Breast epithelium (tissue), 4 donors: ENCODE measurements at regions not wholly inside any gene's neighbourhood (a gene's known extent, or its start where the extent isn't known, plus 50 kb on each side); places are given as distances from the start of the nearest gene placed in this dataset.

Source experiments
- DNase-seq, 2 donors: peaks; one replicate each; pipeline ENCODE4 v3.0.0-alpha.2; 2019; ENCODE audit warnings: low spot score in 2 of 2
- H3K27ac ChIP-seq, 2 donors: fragments of 200-600 bp; sonication (generic) in 1 of 2; one replicate each; pipeline ENCODE4 v1.5.1; 2016 to 2019; ENCODE audit warnings: mild to moderate bottlenecking in 1 of 2
- H3K27me3 ChIP-seq, 2 donors: fragments of 200-600 bp; sonication (generic) in 1 of 2; one replicate each; pipeline versions ENCODE4 v1.5.1 to v1.6.0; 2017 to 2019; ENCODE audit warnings: control low read depth in 1 of 2, mild to moderate bottlenecking in 1 of 2
- H3K36me3 ChIP-seq: fragments of 200-600 bp; one replicate; pipeline ENCODE4 v1.5.1; 2019
- H3K4me1 ChIP-seq, 2 donors: fragments of 200-600 bp; sonication (generic); one replicate each; pipeline ENCODE4 v1.5.1; 2016 to 2019; ENCODE audit warnings: control low read depth in 1 of 2
- H3K4me3 ChIP-seq, 3 donors: fragments of 200-600 bp; sonication (generic); 1 replicate in 2 of 3; 2 replicates in 1 of 3; pipeline ENCODE4 v1.5.1; 2016 to 2019; ENCODE audit warnings: mild to moderate bottlenecking in 3 of 3, moderate library complexity in 2 of 3
- H3K9me3 ChIP-seq, 2 donors: fragments of 200-600 bp; sonication (generic) in 1 of 2; one replicate each; pipeline ENCODE4 v1.5.1; 2016 to 2019; ENCODE audit warnings: control low read depth in 1 of 2
- POLR2A ChIP-seq: fragments of 450-650 bp; IDR thresholded peaks from one replicate; pipeline ENCODE4 v1.6.1; 2016; ENCODE audit warnings: antibody characterized with exemption, mild to moderate bottlenecking, moderate library complexity
- POLR2AphosphoS5 ChIP-seq, 3 donors: sonication (generic); formaldehyde crosslinking; IDR thresholded peaks; one replicate each; pipeline ENCODE4 v1.6.1; 2017; ENCODE audit warnings: antibody characterized with exemption in 3 of 3
- intact Hi-C: fragments of 100-400 bp; cut with DNase I; formaldehyde crosslinking; loops from one replicate; pipeline ENCODE4 v1.15.1; 2023; ENCODE audit warnings: low total_unique reads
- TF ChIP-seq, protein P1 (sequence below), 3 donors: fragments of 450-650 bp; IDR thresholded peaks; one replicate each; pipeline ENCODE4 v1.5.1; 2016 to 2017; ENCODE audit warnings: antibody characterized with exemption in 3 of 3, mild to moderate bottlenecking in 3 of 3, moderate library complexity in 3 of 3

- Histone ChIP-seq H3K4me1 (no peaks in the 10 kb centered on the region), H3K9me3 (no peaks in the 10 kb centered on the region), H3K36me3 (no peaks in the 10 kb centered on the region), H3K4me3 (peak overlapping the region in 2 of 3 donors; percentile 35 to 54), H3K27me3 (no peaks in the 10 kb centered on the region), H3K27ac (no peak overlapping the region)
- TF ChIP-seq, protein P1, sequence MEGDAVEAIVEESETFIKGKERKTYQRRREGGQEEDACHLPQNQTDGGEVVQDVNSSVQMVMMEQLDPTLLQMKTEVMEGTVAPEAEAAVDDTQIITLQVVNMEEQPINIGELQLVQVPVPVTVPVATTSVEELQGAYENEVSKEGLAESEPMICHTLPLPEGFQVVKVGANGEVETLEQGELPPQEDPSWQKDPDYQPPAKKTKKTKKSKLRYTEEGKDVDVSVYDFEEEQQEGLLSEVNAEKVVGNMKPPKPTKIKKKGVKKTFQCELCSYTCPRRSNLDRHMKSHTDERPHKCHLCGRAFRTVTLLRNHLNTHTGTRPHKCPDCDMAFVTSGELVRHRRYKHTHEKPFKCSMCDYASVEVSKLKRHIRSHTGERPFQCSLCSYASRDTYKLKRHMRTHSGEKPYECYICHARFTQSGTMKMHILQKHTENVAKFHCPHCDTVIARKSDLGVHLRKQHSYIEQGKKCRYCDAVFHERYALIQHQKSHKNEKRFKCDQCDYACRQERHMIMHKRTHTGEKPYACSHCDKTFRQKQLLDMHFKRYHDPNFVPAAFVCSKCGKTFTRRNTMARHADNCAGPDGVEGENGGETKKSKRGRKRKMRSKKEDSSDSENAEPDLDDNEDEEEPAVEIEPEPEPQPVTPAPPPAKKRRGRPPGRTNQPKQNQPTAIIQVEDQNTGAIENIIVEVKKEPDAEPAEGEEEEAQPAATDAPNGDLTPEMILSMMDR (IDR thresholded peaks at IDR 0.05), result no peak
- no peak for TF ChIP-seq POLR2AphosphoS5 (IDR thresholded peaks at IDR 0.05)
- TF ChIP-seq POLR2A, result no peak
- no peak for DNase-seq
- intact Hi-C loops, result no loop called here
Measured at GRCh38 chr15:88989578-88989977, 76.4 kb upstream of the MFGE8 start.

- no peak for DNase-seq
- Histone ChIP-seq H3K27me3 (no peaks in the 10 kb centered on the region), H3K27ac (no peak overlapping the region), H3K4me1 (no peaks in the 10 kb centered on the region), H3K36me3 (no peaks in the 10 kb centered on the region), H3K9me3 (no peaks in the 10 kb centered on the region), H3K4me3 (peak overlapping the region in 2 of 3 donors; percentile 35 to 54)
- intact Hi-C loops, result loop anchor here (10.0 kb wide), 1 partner anchor 1455 kb away; no protein-coding TSS in a partner anchor
- TF ChIP-seq, protein P1 (IDR thresholded peaks at IDR 0.05), result no peak
- TF ChIP-seq POLR2A (no peak), POLR2AphosphoS5 (IDR thresholded peaks at IDR 0.05) (no peak)
Measured at GRCh38 chr15:88990185-88990679, 77.1 kb upstream of the MFGE8 start.

DNA sequence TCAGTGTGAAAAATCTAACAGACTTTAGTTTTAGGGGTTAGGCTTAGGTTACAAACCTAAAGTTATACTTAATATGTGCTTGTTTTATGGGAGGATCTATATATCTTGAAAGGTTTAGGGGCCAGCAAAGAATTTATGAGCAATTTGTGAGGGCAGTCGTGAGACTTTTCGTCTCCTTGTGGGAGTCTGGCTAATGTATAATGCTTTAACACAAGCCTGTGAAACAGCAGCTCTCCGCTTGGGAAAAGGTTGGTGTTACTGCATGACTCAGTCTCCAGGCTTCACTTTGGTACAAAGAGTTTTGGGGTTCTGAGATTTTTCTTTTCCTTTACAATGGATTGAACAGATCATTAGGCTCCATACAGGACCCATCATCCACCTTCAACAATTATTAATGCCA, 79.0 kb upstream of the MFGE8 start:
- no peaks in the 10 kb centered on the region for H3K36me3 ChIP-seq
- TF ChIP-seq, protein P1 (IDR thresholded peaks at IDR 0.05), result no peak
- TF ChIP-seq POLR2A (no peak), POLR2AphosphoS5 (IDR thresholded peaks at IDR 0.05) (no peak)
- intact Hi-C loops, result loop anchor here (10.0 kb wide), 1 partner anchor 1453 kb away; no protein-coding TSS in a partner anchor
- H3K4me3 ChIP-seq, result no peak overlapping the region
- no peak overlapping the region for H3K27ac ChIP-seq
- DNase-seq, result no peak
- H3K27me3 ChIP-seq, result no peaks in the 10 kb centered on the region
- no peaks in the 10 kb centered on the region for H3K9me3 ChIP-seq
- no peaks in the 10 kb centered on the region for H3K4me1 ChIP-seq

- intact Hi-C loops, result loop anchor here (10.0 kb wide), 1 partner anchor 1452 kb away; no protein-coding TSS in a partner anchor
- no peak overlapping the region for H3K4me3 ChIP-seq
- H3K27ac ChIP-seq, result no peak overlapping the region
- no peaks in the 10 kb centered on the region for H3K9me3 ChIP-seq
- TF ChIP-seq POLR2AphosphoS5 (IDR thresholded peaks at IDR 0.05), result no peak
- TF ChIP-seq, protein P1 (IDR thresholded peaks at IDR 0.05), result no peak
- no peak for TF ChIP-seq POLR2A
- no peak for DNase-seq
- no peaks in the 10 kb centered on the region for H3K27me3 ChIP-seq
- H3K4me1 ChIP-seq, result no peaks in the 10 kb centered on the region
- no peaks in the 10 kb centered on the region for H3K36me3 ChIP-seq
Measured at GRCh38 chr15:88992912-88993376, 79.8 kb upstream of the MFGE8 start.

- Histone ChIP-seq H3K27ac (no peak overlapping the region), H3K36me3 (no peaks in the 10 kb centered on the region), H3K4me3 (no peak overlapping the region), H3K4me1 (no peaks in the 10 kb centered on the region), H3K9me3 (no peaks in the 10 kb centered on the region), H3K27me3 (no peaks in the 10 kb centered on the region)
- intact Hi-C loops, result loop anchor here (10.0 kb wide), 1 partner anchor 1451 kb away; no protein-coding TSS in a partner anchor
- DNase-seq, result no peak
- TF ChIP-seq POLR2A (no peak), POLR2AphosphoS5 (IDR thresholded peaks at IDR 0.05) (no peak)
- TF ChIP-seq, protein P1 (IDR thresholded peaks at IDR 0.05), result no peak
Measured at GRCh38 chr15:88993662-88994061, 80.5 kb upstream of the MFGE8 start.
